ENCODE measurements at regions not wholly inside any gene's neighbourhood (a gene's known extent, or its start where the extent isn't known, plus 50 kb on each side); places are given as distances from the start of the nearest gene placed in this dataset.

DNA sequence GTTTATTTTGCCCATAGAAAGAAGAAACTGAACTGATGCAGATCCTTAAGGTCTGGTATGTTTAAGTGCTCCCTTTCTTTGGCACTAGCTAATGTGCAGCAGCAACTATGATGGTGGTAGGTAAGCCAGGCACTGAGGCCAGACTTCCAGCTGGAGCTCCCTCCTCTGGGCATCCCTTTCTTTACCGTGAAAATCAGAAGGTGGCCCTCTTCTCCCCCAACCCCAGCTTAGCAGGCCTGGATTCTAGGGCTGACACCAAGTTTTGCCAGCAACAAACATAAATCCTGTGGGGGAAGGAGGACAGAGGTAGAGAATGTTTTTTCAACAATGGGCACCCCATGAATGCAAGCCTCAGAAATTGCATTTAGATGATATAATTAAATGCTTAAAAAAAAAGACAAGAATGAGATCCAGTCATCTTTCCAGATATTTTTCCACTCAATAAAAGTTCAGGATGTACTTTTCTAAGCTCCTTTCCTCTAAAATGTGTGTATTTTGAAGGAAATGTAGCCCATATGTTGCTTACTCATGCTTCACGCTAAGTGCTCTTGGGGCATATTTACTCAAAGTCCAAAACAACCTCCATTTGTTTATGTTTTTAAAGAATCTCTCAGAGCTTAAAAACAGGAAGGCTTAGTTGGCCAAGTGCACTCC is 123.9 kb upstream of the NXT1 start:
- in situ Hi-C loops (cut with MboI) (no loop called here), intact Hi-C loops (cut with micrococcal nuclease) (no loop called here)
- ChIA-PET CTCF (ENCODE audit: low intra/inter-chr PET ratio) (no interaction called here), POLR2A (interaction anchor here (0.7 kb wide), 1 partner anchor 8 kb away, joined by 3 read pairs; no protein-coding TSS in a partner anchor)
- H3K27ac ChIP-seq (ENCODE audit: extremely low read depth, low read depth, low read length), result no peak overlapping the region
- ATAC-seq (no peak), DNase-seq (ENCODE audit: extremely low read depth in 1 of 4, low spot score in 3 of 4) (no peak), FAIRE-seq (no peak)
- H3K79me2 ChIP-seq (ENCODE audit: control insufficient read depth, insufficient read depth, low read length), result no peaks in the 10 kb centered on the region
- H3K36me3 ChIP-seq (ENCODE audit: control insufficient read depth, insufficient read depth, low read length), result no peaks in the 10 kb centered on the region
- H3K9me1 ChIP-seq (ENCODE audit: control insufficient read depth, insufficient read depth, low read length), result no peaks in the 10 kb centered on the region
- H2AFZ ChIP-seq (ENCODE audit: low read depth, low read length), result no peak overlapping the region
- peaks cover 2% of the 10 kb centered on the region; the same call in 1 of the 2 replicates for H3K9me3 ChIP-seq (replicated peaks; ENCODE audit: control insufficient read depth, insufficient read depth, low read depth, low read length)
- H3K4me3 ChIP-seq, result no peak overlapping the region
- H4K20me1 ChIP-seq (replicated peaks; ENCODE audit: control insufficient read depth, insufficient read depth, low read length), result no peaks in the 10 kb centered on the region
- H3K27me3 ChIP-seq (ENCODE audit: control insufficient read depth in 2 of 2, insufficient read depth in 2 of 2, low read length in 2 of 2), result no peaks in the 10 kb centered on the region; a peak in 1 of 5 replicates
- no peaks in the 10 kb centered on the region; a peak in 3 of 5 replicates for H3K4me1 ChIP-seq (replicated peaks in 1 of 2; ENCODE audit: control insufficient read depth in 2 of 2, insufficient read depth in 2 of 2, low read length in 2 of 2)
- no peak overlapping the region for H3K9ac ChIP-seq (ENCODE audit: insufficient read depth in 1 of 2, low read depth in 2 of 2, low read length in 2 of 2)
- TF ChIP-seq FIP1L1 (IDR thresholded peaks at IDR 0.05; ENCODE audit: low read depth, low read length, poor library complexity, severe bottlenecking) (no peak), ZNF41 (CRISPR knock-in tag; conservative IDR thresholded peaks at IDR 0.05) (no peak), NFE2 (IDR thresholded peaks at IDR 0.05; ENCODE audit: low read depth) (0 out of 2 replicates have a peak, but pooled peaks have one; percentile 4), ZNF347 (CRISPR knock-in tag; IDR thresholded peaks at IDR 0.05; ENCODE audit: low read depth) (no peak)
- TF ChIP-seq, protein P1, sequence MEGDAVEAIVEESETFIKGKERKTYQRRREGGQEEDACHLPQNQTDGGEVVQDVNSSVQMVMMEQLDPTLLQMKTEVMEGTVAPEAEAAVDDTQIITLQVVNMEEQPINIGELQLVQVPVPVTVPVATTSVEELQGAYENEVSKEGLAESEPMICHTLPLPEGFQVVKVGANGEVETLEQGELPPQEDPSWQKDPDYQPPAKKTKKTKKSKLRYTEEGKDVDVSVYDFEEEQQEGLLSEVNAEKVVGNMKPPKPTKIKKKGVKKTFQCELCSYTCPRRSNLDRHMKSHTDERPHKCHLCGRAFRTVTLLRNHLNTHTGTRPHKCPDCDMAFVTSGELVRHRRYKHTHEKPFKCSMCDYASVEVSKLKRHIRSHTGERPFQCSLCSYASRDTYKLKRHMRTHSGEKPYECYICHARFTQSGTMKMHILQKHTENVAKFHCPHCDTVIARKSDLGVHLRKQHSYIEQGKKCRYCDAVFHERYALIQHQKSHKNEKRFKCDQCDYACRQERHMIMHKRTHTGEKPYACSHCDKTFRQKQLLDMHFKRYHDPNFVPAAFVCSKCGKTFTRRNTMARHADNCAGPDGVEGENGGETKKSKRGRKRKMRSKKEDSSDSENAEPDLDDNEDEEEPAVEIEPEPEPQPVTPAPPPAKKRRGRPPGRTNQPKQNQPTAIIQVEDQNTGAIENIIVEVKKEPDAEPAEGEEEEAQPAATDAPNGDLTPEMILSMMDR (IDR thresholded peaks at IDR 0.05 in 2 of 3, conservative IDR thresholded peaks at IDR 0.05 in 1 of 3; ENCODE audit: insufficient read depth in 2 of 3, low read depth in 1 of 3, low read length in 3 of 3), result 0 out of 6 replicates have a peak, but pooled peaks of 1 of the 3 experiments have one; percentile 16
- WGBS (ENCODE audit: insufficient coverage, low coverage, missing lambda C conversion rate), result 17% methylated on average over 2 of the region's 2 CpGs
- H3K4me2 ChIP-seq (ENCODE audit: insufficient read depth, low read length), result no peak overlapping the region
- no TSS peak for BruUV-seq (replicated peaks)
